Ishikawa (cell line): ENCODE measurements at regions not wholly inside any gene's neighbourhood (a gene's known extent, or its start where the extent isn't known, plus 50 kb on each side); places are given as distances from the start of the nearest gene placed in this dataset.

ENCODE experiments used
- FOXM1 ChIP-seq: IDR thresholded peaks from 2 replicates; pipeline ENCODE4 v1.6.1; 2012; ENCODE audit warnings: low read depth, borderline replicate concordance
- TF ChIP-seq, protein P1 (sequence below): IDR thresholded peaks from 2 replicates; pipeline ENCODE4 v1.6.1; 2012; ENCODE audit warnings: low read depth, mild to moderate bottlenecking

DNA sequence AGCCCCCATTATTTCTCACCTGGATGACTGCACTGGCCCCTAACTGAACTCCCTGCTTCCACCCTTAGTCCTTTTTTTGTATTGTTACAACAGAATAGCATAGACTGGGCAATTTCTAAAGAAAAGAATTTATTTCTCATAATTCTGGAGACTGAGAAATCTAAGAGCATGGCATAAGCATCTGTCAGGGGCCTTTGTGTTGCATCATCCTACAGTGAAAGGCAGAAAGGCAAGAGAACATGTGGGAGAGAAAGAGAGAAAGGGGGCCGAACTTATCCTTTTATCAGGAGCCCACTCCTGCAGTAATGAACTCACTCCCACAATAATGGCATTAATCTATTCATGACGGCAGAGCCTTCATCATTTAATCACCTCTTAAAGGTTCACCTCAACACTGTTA is 122.1 kb downstream of the EFNB1 start:
- TF ChIP-seq, protein P1, sequence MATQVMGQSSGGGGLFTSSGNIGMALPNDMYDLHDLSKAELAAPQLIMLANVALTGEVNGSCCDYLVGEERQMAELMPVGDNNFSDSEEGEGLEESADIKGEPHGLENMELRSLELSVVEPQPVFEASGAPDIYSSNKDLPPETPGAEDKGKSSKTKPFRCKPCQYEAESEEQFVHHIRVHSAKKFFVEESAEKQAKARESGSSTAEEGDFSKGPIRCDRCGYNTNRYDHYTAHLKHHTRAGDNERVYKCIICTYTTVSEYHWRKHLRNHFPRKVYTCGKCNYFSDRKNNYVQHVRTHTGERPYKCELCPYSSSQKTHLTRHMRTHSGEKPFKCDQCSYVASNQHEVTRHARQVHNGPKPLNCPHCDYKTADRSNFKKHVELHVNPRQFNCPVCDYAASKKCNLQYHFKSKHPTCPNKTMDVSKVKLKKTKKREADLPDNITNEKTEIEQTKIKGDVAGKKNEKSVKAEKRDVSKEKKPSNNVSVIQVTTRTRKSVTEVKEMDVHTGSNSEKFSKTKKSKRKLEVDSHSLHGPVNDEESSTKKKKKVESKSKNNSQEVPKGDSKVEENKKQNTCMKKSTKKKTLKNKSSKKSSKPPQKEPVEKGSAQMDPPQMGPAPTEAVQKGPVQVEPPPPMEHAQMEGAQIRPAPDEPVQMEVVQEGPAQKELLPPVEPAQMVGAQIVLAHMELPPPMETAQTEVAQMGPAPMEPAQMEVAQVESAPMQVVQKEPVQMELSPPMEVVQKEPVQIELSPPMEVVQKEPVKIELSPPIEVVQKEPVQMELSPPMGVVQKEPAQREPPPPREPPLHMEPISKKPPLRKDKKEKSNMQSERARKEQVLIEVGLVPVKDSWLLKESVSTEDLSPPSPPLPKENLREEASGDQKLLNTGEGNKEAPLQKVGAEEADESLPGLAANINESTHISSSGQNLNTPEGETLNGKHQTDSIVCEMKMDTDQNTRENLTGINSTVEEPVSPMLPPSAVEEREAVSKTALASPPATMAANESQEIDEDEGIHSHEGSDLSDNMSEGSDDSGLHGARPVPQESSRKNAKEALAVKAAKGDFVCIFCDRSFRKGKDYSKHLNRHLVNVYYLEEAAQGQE: no peak
- no peak for TF ChIP-seq FOXM1
